Activated CD8-positive, alpha-beta memory T cell treated with anti-CD3 and anti-CD28 coated beads for 4 hours (primary cell): ENCODE measurements at regions not wholly inside any gene's neighbourhood (a gene's known extent, or its start where the extent isn't known, plus 50 kb on each side); places are given as distances from the start of the nearest gene placed in this dataset.

Experiments
- DNase-seq, 2 donors: peaks; one replicate each; pipeline ENCODE4 v3.0.0-alpha.2; 2020; ENCODE audit warnings: low read depth in 2 of 2

- DNase-seq, result no peak
Observed at GRCh38 chr1:55376897-55377296, 161.7 kb upstream of the USP24 start.

GRCh38 chr1:55375617-55376258 is 160.6 kb upstream of the USP24 start:
- DNase-seq, result no peak

GRCh38 chr1:55374801-55375616 is 159.8 kb upstream of the USP24 start:
- no peak for DNase-seq

- DNase-seq, result no peak
Observed at GRCh38 chr1:55374216-55374615, 159.1 kb upstream of the USP24 start.

- no peak for DNase-seq
Observed at GRCh38 chr1:55369474-55369873, 154.3 kb upstream of the USP24 start.

- no peak for DNase-seq
Observed at GRCh38 chr1:55368698-55369097, 153.5 kb upstream of the USP24 start.

GRCh38 chr1:55367273-55367672 is 152.1 kb upstream of the USP24 start:
- DNase-seq, result no peak

GRCh38 chr1:55364216-55364615 is 149.1 kb upstream of the USP24 start:
- DNase-seq, result no peak

GRCh38 chr1:55363268-55363667 is 148.1 kb upstream of the USP24 start:
- DNase-seq, result no peak

GRCh38 chr1:55362558-55362957 is 147.4 kb upstream of the USP24 start:
- DNase-seq, result no peak

GRCh38 chr1:55359611-55360010 is 144.4 kb upstream of the USP24 start:
- no peak for DNase-seq

GRCh38 chr1:55358581-55358980 is 143.4 kb upstream of the USP24 start:
- DNase-seq, result no peak

GRCh38 chr1:55355549-55355948 is 140.4 kb upstream of the USP24 start:
- DNase-seq, result no peak

GRCh38 chr1:55353707-55354620 is 138.8 kb upstream of the USP24 start:
- DNase-seq, result no peak

GRCh38 chr1:55352811-55353180 is 137.6 kb upstream of the USP24 start:
- DNase-seq, result no peak

GRCh38 chr1:55352080-55352810 is 137.1 kb upstream of the USP24 start:
- no peak for DNase-seq

- no peak for DNase-seq
Observed at GRCh38 chr1:55348356-55348755, 133.2 kb upstream of the USP24 start.

- DNase-seq, result no peak
Observed at GRCh38 chr1:55347866-55348265, 132.7 kb upstream of the USP24 start.

GRCh38 chr1:55347041-55347440 is 131.9 kb upstream of the USP24 start:
- no peak for DNase-seq

- DNase-seq, result no peak
Observed at GRCh38 chr1:55346586-55346985, 131.4 kb upstream of the USP24 start.

GRCh38 chr1:55339681-55340080 is 124.5 kb upstream of the USP24 start:
- DNase-seq, result no peak

- DNase-seq, result no peak
Observed at GRCh38 chr1:55338448-55338820, 123.3 kb upstream of the USP24 start.
